WTC11 (cell line): ENCODE measurements at regions not wholly inside any gene's neighbourhood (a gene's known extent, or its start where the extent isn't known, plus 50 kb on each side); places are given as distances from the start of the nearest gene placed in this dataset.

ENCODE experiments used
- CREB1 ChIP-seq: sonication (generic); formaldehyde crosslinking; IDR thresholded peaks from 2 replicates; pipeline ENCODE4 v1.8.0; 2023; ENCODE audit warnings: mild to moderate bottlenecking, missing genetic modification reagents
- ETV6 ChIP-seq: sonication (generic); formaldehyde crosslinking; IDR thresholded peaks from 2 replicates; pipeline ENCODE4 v1.8.1; 2022; ENCODE audit warnings: mild to moderate bottlenecking, missing genetic modification reagents
- GRHL2 ChIP-seq: fragments of 250-450 bp; sonication (Bioruptor Pico); IDR thresholded peaks from 2 replicates; pipeline ENCODE4 v1.8.0; 2022; ENCODE audit warnings: mild to moderate bottlenecking, moderate library complexity; ENCODE audit not compliant: insufficient replicate concordance, severe bottlenecking
- IRF1 ChIP-seq: sonication (generic); formaldehyde crosslinking; IDR thresholded peaks from 2 replicates; pipeline ENCODE4 v1.8.0; 2023; ENCODE audit warnings: missing genetic modification reagents
- USF2 ChIP-seq: sonication (generic); formaldehyde crosslinking; IDR thresholded peaks from 2 replicates; pipeline ENCODE4 v1.8.1; 2023; ENCODE audit warnings: mild to moderate bottlenecking, missing genetic modification reagents, moderate library complexity
- TF ChIP-seq, protein P1 (sequence below): fragments of 200-600 bp; IDR thresholded peaks from 2 replicates; pipeline ENCODE4 v1.8.0; 2022; ENCODE audit warnings: antibody characterized with exemption
- TF ChIP-seq, protein P2 (sequence below): sonication (generic); formaldehyde crosslinking; IDR thresholded peaks from 2 replicates; pipeline ENCODE4 v1.8.0; 2022; ENCODE audit warnings: mild to moderate bottlenecking, missing genetic modification reagents
- TF ChIP-seq, protein P3 (sequence below): sonication (generic); formaldehyde crosslinking; IDR thresholded peaks from 2 replicates; pipeline ENCODE4 v1.8.0; 2022; ENCODE audit warnings: mild to moderate bottlenecking, missing genetic modification reagents

- TF ChIP-seq, protein P1, sequence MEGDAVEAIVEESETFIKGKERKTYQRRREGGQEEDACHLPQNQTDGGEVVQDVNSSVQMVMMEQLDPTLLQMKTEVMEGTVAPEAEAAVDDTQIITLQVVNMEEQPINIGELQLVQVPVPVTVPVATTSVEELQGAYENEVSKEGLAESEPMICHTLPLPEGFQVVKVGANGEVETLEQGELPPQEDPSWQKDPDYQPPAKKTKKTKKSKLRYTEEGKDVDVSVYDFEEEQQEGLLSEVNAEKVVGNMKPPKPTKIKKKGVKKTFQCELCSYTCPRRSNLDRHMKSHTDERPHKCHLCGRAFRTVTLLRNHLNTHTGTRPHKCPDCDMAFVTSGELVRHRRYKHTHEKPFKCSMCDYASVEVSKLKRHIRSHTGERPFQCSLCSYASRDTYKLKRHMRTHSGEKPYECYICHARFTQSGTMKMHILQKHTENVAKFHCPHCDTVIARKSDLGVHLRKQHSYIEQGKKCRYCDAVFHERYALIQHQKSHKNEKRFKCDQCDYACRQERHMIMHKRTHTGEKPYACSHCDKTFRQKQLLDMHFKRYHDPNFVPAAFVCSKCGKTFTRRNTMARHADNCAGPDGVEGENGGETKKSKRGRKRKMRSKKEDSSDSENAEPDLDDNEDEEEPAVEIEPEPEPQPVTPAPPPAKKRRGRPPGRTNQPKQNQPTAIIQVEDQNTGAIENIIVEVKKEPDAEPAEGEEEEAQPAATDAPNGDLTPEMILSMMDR: no peak
- TF ChIP-seq IRF1: no peak
- TF ChIP-seq, protein P2, sequence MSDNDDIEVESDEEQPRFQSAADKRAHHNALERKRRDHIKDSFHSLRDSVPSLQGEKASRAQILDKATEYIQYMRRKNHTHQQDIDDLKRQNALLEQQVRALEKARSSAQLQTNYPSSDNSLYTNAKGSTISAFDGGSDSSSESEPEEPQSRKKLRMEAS: no peak
- TF ChIP-seq, protein P3, sequence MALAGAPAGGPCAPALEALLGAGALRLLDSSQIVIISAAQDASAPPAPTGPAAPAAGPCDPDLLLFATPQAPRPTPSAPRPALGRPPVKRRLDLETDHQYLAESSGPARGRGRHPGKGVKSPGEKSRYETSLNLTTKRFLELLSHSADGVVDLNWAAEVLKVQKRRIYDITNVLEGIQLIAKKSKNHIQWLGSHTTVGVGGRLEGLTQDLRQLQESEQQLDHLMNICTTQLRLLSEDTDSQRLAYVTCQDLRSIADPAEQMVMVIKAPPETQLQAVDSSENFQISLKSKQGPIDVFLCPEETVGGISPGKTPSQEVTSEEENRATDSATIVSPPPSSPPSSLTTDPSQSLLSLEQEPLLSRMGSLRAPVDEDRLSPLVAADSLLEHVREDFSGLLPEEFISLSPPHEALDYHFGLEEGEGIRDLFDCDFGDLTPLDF (CRISPR knock-in tag): no peak
- no peak for TF ChIP-seq CREB1 (CRISPR knock-in tag)
- TF ChIP-seq ETV6 (CRISPR knock-in tag): no peak
- no peak for TF ChIP-seq USF2 (CRISPR knock-in tag)
- TF ChIP-seq GRHL2: no peak
These were observed 340.4 kb downstream of the SLC6A15 start for GRCh38 chr12:84572196-84572595.
